HepG2 (cell line): ENCODE measurements at regions not wholly inside any gene's neighbourhood (a gene's known extent, or its start where the extent isn't known, plus 50 kb on each side); places are given as distances from the start of the nearest gene placed in this dataset.
A peak's percentile ranks its signal among the peaks of the same experiment; 100 is the strongest.

Experiments used
- BCL6 ChIP-seq: IDR thresholded peaks from 2 replicates; pipeline ENCODE4 v1.6.1; 2016; ENCODE audit warnings: missing genetic modification reagents, missing compliant biosample characterization
- BRD4 ChIP-seq: sonication (generic); formaldehyde crosslinking; IDR thresholded peaks from 2 replicates; pipeline ENCODE4 v1.4.0; 2020; ENCODE audit warnings: missing genetic modification reagents
- FOXA1 ChIP-seq, 2 experiments: fragments of 450-650 bp in 1 of 2; sonication (generic) in 1 of 2; formaldehyde crosslinking in 1 of 2; IDR thresholded peaks; 2 replicates each; pipeline versions ENCODE4 v1.4.0 to v1.6.1; 2016 to 2020; ENCODE audit warnings: missing genetic modification reagents in 1 of 2
- PBX3 ChIP-seq: sonication (generic); formaldehyde crosslinking; IDR thresholded peaks from 2 replicates; pipeline ENCODE4 v1.8.1; 2023; ENCODE audit warnings: missing genetic modification reagents, inconsistent platforms, borderline replicate concordance
- POGK ChIP-seq: sonication (generic); formaldehyde crosslinking; conservative IDR thresholded peaks from 2 replicates; pipeline ENCODE4 v1.8.0; 2022; ENCODE audit warnings: mild to moderate bottlenecking, moderate library complexity, missing genetic modification reagents
- PRMT3 ChIP-seq: sonication (generic); formaldehyde crosslinking; IDR thresholded peaks from 2 replicates; pipeline ENCODE4 v1.8.1; 2022; ENCODE audit warnings: low read depth, mild to moderate bottlenecking, moderate library complexity, missing genetic modification reagents, borderline replicate concordance
- RAD21 ChIP-seq: fragments of 450-650 bp; formaldehyde crosslinking; IDR thresholded peaks from 2 replicates; pipeline ENCODE4 v1.5.0; 2020; ENCODE audit warnings: mild to moderate bottlenecking
- RNF2 ChIP-seq: fragments of 450-650 bp; conservative IDR thresholded peaks from 2 replicates; pipeline ENCODE4 v1.6.1; 2016; ENCODE audit warnings: low read depth
- SMYD3 ChIP-seq: sonication (generic); formaldehyde crosslinking; IDR thresholded peaks from 2 replicates; pipeline ENCODE4 v1.8.1; 2023; ENCODE audit warnings: mild to moderate bottlenecking, missing genetic modification reagents
- TRIM24 ChIP-seq: sonication (generic); formaldehyde crosslinking; IDR thresholded peaks from 2 replicates; pipeline ENCODE4 v1.8.0; 2022; ENCODE audit warnings: mild to moderate bottlenecking, missing genetic modification reagents
- YY1 ChIP-seq: IDR thresholded peaks from 2 replicates; pipeline ENCODE4 v1.6.1; 2011; ENCODE audit warnings: low read length, low read depth, moderate library complexity, mild to moderate bottlenecking; ENCODE audit not compliant: insufficient read depth, insufficient replicate concordance
- ZBTB10 ChIP-seq: sonication (generic); formaldehyde crosslinking; IDR thresholded peaks from 2 replicates; pipeline ENCODE4 v1.4.0; 2020; ENCODE audit warnings: missing genetic modification reagents, borderline replicate concordance
- ZBTB33 ChIP-seq: sonication (generic); formaldehyde crosslinking; IDR thresholded peaks from 2 replicates; pipeline ENCODE4 v1.4.0; 2020; ENCODE audit warnings: missing genetic modification reagents
- ZNF138 ChIP-seq: sonication (generic); formaldehyde crosslinking; IDR thresholded peaks from 2 replicates; pipeline ENCODE4 v1.5.0; 2020; ENCODE audit warnings: mild to moderate bottlenecking, low read depth, missing genetic modification reagents
- ZNF354B ChIP-seq: sonication (generic); formaldehyde crosslinking; IDR thresholded peaks from 2 replicates; pipeline ENCODE4 v1.8.0; 2022; ENCODE audit warnings: mild to moderate bottlenecking, missing genetic modification reagents
- ZNF362 ChIP-seq: sonication (generic); formaldehyde crosslinking; IDR thresholded peaks from 2 replicates; pipeline ENCODE4 v1.4.0; 2020; ENCODE audit warnings: missing genetic modification reagents, mild to moderate bottlenecking, borderline replicate concordance

- TF ChIP-seq PBX3 (CRISPR knock-in tag) (no peak), YY1 (peak; percentile 27), BCL6 (CRISPR knock-in tag) (peak; percentile 76), PRMT3 (CRISPR knock-in tag) (no peak), BRD4 (no peak), FOXA1 (IDR thresholded peaks at IDR 0.05) (peak; percentile 82), FOXA1 (CRISPR knock-in tag; IDR thresholded peaks at IDR 0.05) (peak; percentile 94), ZNF354B (CRISPR knock-in tag) (no peak), SMYD3 (CRISPR knock-in tag) (peak; percentile 39; the same call in 1 of the 2 replicates), RAD21 (no peak), ZNF362 (CRISPR knock-in tag) (peak; percentile 75; the same call in 1 of the 2 replicates), RNF2 (no peak), ZNF138 (CRISPR knock-in tag) (no peak), POGK (CRISPR knock-in tag) (no peak; the same call in 1 of the 2 replicates), ZBTB10 (CRISPR knock-in tag) (no peak), TRIM24 (no peak), ZBTB33 (CRISPR knock-in tag) (no peak)
Measured at GRCh38 chr2:43088143-43089073, 138.0 kb downstream of the ZFP36L2 start (continued).
